MCF 10A (cell line): ENCODE measurements at regions not wholly inside any gene's neighbourhood (a gene's known extent, or its start where the extent isn't known, plus 50 kb on each side); places are given as distances from the start of the nearest gene placed in this dataset.

ENCODE experiments used
- BruUV-seq: library from RNA; stranded (reverse); fragments of 400-500 nt; replicated peaks from 2 replicates; lab custom pipeline; 2021; lab: Mats Ljungman, UMichigan
- CTCF ChIA-PET: fragments of 300-600 bp; sonication (Branson Sonifier 250); formaldehyde crosslinking; extraction: SDS; loops from one replicate; lab custom pipeline; 2021; ENCODE audit warnings: antibody characterized with exemption, inconsistent platforms; lab: Yijun Ruan, JAX
- POLR2A ChIA-PET: fragments of 300-600, 350-650 bp; sonication (Branson Sonifier 250); formaldehyde crosslinking; extraction: SDS; loops from one replicate; lab custom pipeline; 2020; ENCODE audit warnings: antibody characterized with exemption, inconsistent platforms; lab: Yijun Ruan, JAX
- DNase-seq: peaks from one replicate; pipeline ENCODE4 v3.0.0-alpha.2; 2018; ENCODE audit not compliant: unreplicated experiment
- H3K27ac Mint-ChIP-seq: one replicate; pipeline ENCODE4 v1.8.0; 2022; ENCODE audit warnings: mild to moderate bottlenecking, low read depth, mixed read lengths; ENCODE audit not compliant: unreplicated experiment
- H3K27me3 Mint-ChIP-seq: one replicate; pipeline ENCODE4 v1.8.0; 2022; ENCODE audit warnings: mixed read lengths; ENCODE audit not compliant: insufficient read depth, unreplicated experiment
- H3K36me3 Mint-ChIP-seq: one replicate; pipeline ENCODE4 v1.8.0; 2022; ENCODE audit warnings: mild to moderate bottlenecking, moderate library complexity, mixed read lengths; ENCODE audit not compliant: insufficient read depth, unreplicated experiment
- H3K4me1 Mint-ChIP-seq: one replicate; pipeline ENCODE4 v1.8.0; 2022; ENCODE audit warnings: mixed read lengths; ENCODE audit not compliant: insufficient read depth, unreplicated experiment
- H3K4me3 Mint-ChIP-seq: one replicate; pipeline ENCODE4 v1.8.0; 2022; ENCODE audit warnings: mild to moderate bottlenecking, moderate library complexity, mixed read lengths; ENCODE audit not compliant: unreplicated experiment
- H3K9me3 Mint-ChIP-seq: one replicate; pipeline ENCODE4 v1.8.0; 2022; ENCODE audit warnings: mixed read lengths; ENCODE audit not compliant: unreplicated experiment
- CTCF ChIP-seq: fragments of 200-600 bp; IDR thresholded peaks from one replicate; pipeline ENCODE4 v1.8.0; 2022; ENCODE audit warnings: antibody characterized with exemption, mild to moderate bottlenecking; ENCODE audit not compliant: unreplicated experiment
- intact Hi-C: fragments of 100-400 bp; cut with micrococcal nuclease; formaldehyde crosslinking; loops from 2 replicates; pipeline ENCODE4 v1.14.1; 2022

- Mint-ChIP-seq H3K4me1 (peaks cover 19% of the 10 kb centered on the region), H3K9me3 (peaks cover 6% of the 10 kb centered on the region), H3K27me3 (no peaks in the 10 kb centered on the region), H3K27ac (no peak overlapping the region), H3K4me3 (no peak overlapping the region), H3K36me3 (no peaks in the 10 kb centered on the region)
- no peak for TF ChIP-seq CTCF
- DNase-seq: no peak
- BruUV-seq: no TSS peak
- ChIA-PET POLR2A (interaction anchor here (0.7 to 1.2 kb wide), 2 partner anchors 14 to 959 kb away, joined by 3 read pairs; no protein-coding TSS in a partner anchor), CTCF (no interaction called here)
- intact Hi-C loops: no loop called here
Observed at GRCh38 chr1:82818586-82818985, 1017.9 kb downstream of the ADGRL2 start.

GRCh38 chr1:82813386-82813785 is 1012.7 kb downstream of the ADGRL2 start:
- ChIA-PET CTCF (interaction anchor here (1.2 kb wide), 1 partner anchor 12 kb away, joined by 3 read pairs; no protein-coding TSS in a partner anchor), POLR2A (no interaction called here)
- BruUV-seq: no TSS peak
- Mint-ChIP-seq H3K27ac (no peak overlapping the region), H3K4me1 (peaks cover 5% of the 10 kb centered on the region), H3K9me3 (peaks cover 6% of the 10 kb centered on the region), H3K27me3 (no peaks in the 10 kb centered on the region), H3K4me3 (no peak overlapping the region), H3K36me3 (no peaks in the 10 kb centered on the region)
- intact Hi-C loops: no loop called here
- no peak for DNase-seq
- no peak for TF ChIP-seq CTCF

- peaks cover 5% of the 10 kb centered on the region for H3K4me1 Mint-ChIP-seq
- no peaks in the 10 kb centered on the region for H3K36me3 Mint-ChIP-seq
- H3K27me3 Mint-ChIP-seq: no peaks in the 10 kb centered on the region
- no peaks in the 10 kb centered on the region for H3K9me3 Mint-ChIP-seq
- no peak for DNase-seq
- POLR2A ChIA-PET: interaction anchor here (0.5 kb wide), 1 partner anchor 433 kb away, joined by 3 read pairs; no protein-coding TSS in a partner anchor
- no peak for TF ChIP-seq CTCF
- H3K27ac Mint-ChIP-seq: no peak overlapping the region
- intact Hi-C loops: no loop called here
- CTCF ChIA-PET: interaction anchor here (0.7 kb wide), 1 partner anchor 1049 kb away, joined by 3 read pairs; no protein-coding TSS in a partner anchor
- no peak overlapping the region for H3K4me3 Mint-ChIP-seq
- BruUV-seq: no TSS peak
Observed at GRCh38 chr1:82810601-82811000, 1009.9 kb downstream of the ADGRL2 start.

- Mint-ChIP-seq H3K9me3 (no peaks in the 10 kb centered on the region), H3K27ac (no peak overlapping the region), H3K36me3 (peaks cover 6% of the 10 kb centered on the region), H3K4me1 (peaks cover 5% of the 10 kb centered on the region), H3K4me3 (no peak overlapping the region), H3K27me3 (no peaks in the 10 kb centered on the region)
- no peak for TF ChIP-seq CTCF
- POLR2A ChIA-PET: no interaction called here
- no TSS peak for BruUV-seq
- intact Hi-C loops: no loop called here
- CTCF ChIA-PET: interaction anchor here (1.1 kb wide), 1 partner anchor 283 kb away, joined by 3 read pairs; no protein-coding TSS in a partner anchor
- no peak for DNase-seq
Observed at GRCh38 chr1:82807563-82807962, 1006.8 kb downstream of the ADGRL2 start.
